Mucosa of rectum (tissue), 2 donors: ENCODE measurements at regions not wholly inside any gene's neighbourhood (a gene's known extent, or its start where the extent isn't known, plus 50 kb on each side); places are given as distances from the start of the nearest gene placed in this dataset.
"Not testable (repeated sequence)": the region's sequence is repeated elsewhere in the genome, so short reads cannot be mapped to it uniquely, and the experiment has no call there.

Experiments
- H3K27ac ChIP-seq, 2 donors: one replicate each; pipeline ENCODE4 v1.7.0; 2013; ENCODE audit warnings: inconsistent platforms in 2 of 2, low read depth in 2 of 2, low read length in 2 of 2
- H3K27me3 ChIP-seq, 2 donors: one replicate each; pipeline ENCODE4 v1.7.0; 2013; ENCODE audit warnings: low read length in 2 of 2; ENCODE audit not compliant: control insufficient read depth in 2 of 2, insufficient read depth in 2 of 2
- H3K36me3 ChIP-seq, 2 donors: one replicate each; pipeline ENCODE4 v1.7.0; 2013; ENCODE audit warnings: low read length in 2 of 2; ENCODE audit not compliant: control insufficient read depth in 2 of 2, insufficient read depth in 2 of 2
- H3K4me1 ChIP-seq, 2 donors: one replicate each; pipeline ENCODE4 v1.7.0; 2013; ENCODE audit warnings: low read length in 2 of 2, mild to moderate bottlenecking in 1 of 2; ENCODE audit not compliant: control insufficient read depth in 2 of 2, insufficient read depth in 2 of 2
- H3K4me3 ChIP-seq, 2 donors: one replicate each; pipeline ENCODE4 v1.7.0; 2013; ENCODE audit warnings: low read length in 2 of 2
- H3K9ac ChIP-seq, 2 donors: one replicate each; pipeline ENCODE4 v1.7.0; 2013; ENCODE audit warnings: low read length in 2 of 2, low read depth in 1 of 2, mild to moderate bottlenecking in 1 of 2
- H3K9me3 ChIP-seq, 2 donors: one replicate each; pipeline ENCODE4 v1.7.0; 2013; ENCODE audit warnings: low read length in 2 of 2; ENCODE audit not compliant: control insufficient read depth in 2 of 2
- donor health status: healthy.
- donor health status: Normal muscosa, but diverticular disease.

DNA sequence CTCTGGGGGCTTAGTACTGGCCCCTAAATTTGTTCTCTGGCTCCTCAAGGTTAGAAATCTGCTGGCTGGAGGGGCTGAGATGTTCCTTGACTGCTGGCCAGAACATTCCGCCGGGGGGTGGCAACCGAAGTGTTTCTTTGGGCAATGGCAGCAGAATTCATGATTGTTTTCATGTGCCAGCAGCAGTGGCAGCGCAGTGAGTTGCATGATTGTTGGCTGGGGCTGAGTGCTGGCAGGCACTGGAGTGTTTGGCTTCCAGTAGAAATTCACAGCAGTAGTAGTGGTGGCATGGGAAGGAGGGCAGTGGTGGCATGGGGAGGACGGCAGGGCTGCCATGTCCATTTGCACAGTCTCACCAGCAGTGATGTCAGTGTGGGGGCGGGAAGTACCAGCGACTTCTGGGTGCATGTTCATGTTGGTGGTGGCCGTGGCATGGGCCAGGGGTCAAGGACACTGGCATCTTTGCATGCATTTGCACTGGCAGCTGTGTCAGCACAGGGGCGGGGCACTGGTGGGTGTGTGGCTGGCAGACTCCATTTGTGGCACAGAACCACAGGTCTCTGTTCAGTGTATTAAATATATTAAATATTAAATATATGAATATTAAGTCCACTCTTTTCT, 130.6 kb upstream of the CDH7 start:
- Histone ChIP-seq H3K4me1 (no peaks in the 10 kb centered on the region), H3K9ac (no peak overlapping the region), H3K9me3 (no peaks in the 10 kb centered on the region), H3K27ac (no peak overlapping the region), H3K27me3 (no peaks in the 10 kb centered on the region), H3K4me3 (no peak overlapping the region), H3K36me3 (no peaks in the 10 kb centered on the region)

GRCh38 chr18:65610939-65611338, 139.9 kb upstream of the CDH7 start:
- no peak overlapping the region for H3K27ac ChIP-seq
- no peaks in the 10 kb centered on the region for H3K4me1 ChIP-seq
- H3K27me3 ChIP-seq, result no peaks in the 10 kb centered on the region
- H3K9me3 ChIP-seq, result no peaks in the 10 kb centered on the region
- H3K9ac ChIP-seq, result no peak overlapping the region
- no peak overlapping the region for H3K4me3 ChIP-seq
- H3K36me3 ChIP-seq, result no peaks in the 10 kb centered on the region

DNA sequence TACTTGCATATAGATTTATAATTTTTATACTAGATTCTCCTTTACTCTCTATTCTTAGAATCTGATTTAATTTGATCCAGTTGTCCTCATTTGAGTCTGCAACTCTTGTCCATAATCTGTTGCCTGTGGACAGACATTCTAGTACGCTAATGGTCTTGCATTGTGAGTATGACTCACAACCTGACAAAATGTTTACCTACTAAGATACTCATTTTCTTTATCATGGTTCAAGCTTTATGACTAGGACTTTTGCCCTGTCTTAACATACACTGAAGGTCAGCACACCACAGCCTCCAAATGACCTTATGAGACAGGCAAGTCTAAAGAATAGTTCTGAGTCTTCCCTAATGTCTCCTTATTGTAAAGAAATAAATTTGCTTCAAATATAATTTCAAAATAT, 142.3 kb upstream of the CDH7 start:
- Histone ChIP-seq H3K9ac (no peak overlapping the region), H3K27ac (no peak overlapping the region), H3K36me3 (no peaks in the 10 kb centered on the region), H3K9me3 (no peaks in the 10 kb centered on the region), H3K27me3 (no peaks in the 10 kb centered on the region), H3K4me1 (no peaks in the 10 kb centered on the region), H3K4me3 (no peak overlapping the region)

DNA sequence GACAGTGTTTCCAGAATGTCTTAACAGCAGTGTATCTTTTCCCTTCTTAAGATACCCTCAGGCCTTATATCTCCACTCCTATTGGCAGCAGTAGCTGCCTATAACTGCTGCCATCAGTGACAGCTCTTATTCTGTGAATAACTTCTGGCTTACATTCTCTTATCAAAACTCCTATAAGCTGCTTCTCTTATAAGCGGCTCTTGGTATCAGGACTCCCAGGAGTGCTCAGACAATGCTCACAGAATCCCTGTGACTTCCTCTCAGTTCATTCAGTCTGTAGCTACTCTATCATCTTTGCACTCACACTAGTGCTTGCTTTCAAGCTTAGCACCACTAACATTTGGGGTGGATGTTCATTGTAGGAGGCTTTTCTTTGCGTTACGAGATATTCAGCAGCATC, 143.7 kb upstream of the CDH7 start:
- no peaks in the 10 kb centered on the region for H3K9me3 ChIP-seq
- no peak overlapping the region for H3K27ac ChIP-seq
- H3K4me3 ChIP-seq, result no peak overlapping the region
- no peaks in the 10 kb centered on the region for H3K4me1 ChIP-seq
- no peaks in the 10 kb centered on the region for H3K27me3 ChIP-seq
- no peak overlapping the region for H3K9ac ChIP-seq
- H3K36me3 ChIP-seq, result no peaks in the 10 kb centered on the region

DNA sequence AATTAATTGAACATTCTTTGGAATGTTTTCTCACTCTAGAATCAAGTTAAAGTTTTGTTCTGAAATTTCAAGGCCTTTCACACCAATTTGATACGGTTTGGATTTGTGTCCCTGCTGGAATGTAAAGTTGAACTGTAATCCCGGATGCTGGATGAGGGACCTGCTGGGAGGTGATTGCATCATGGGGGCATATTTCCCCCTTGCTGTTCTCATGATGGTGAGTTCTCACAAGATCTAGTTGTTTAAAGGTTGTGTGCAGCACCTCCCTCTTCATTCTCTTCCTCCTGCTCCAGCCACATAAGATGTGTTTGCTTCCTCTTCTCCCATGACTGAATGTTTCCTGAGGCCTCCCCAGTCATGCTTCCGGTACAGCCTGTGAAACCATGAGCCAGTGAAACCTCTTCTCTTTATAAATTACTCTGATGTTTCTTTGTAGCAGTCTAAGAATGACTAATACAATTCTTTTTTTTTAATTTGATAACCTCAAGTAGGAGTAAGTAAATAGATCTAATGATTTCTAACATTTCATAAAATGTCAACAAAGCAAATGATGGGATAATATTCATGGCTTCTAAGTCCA, 144.2 kb upstream of the CDH7 start:
- no peaks in the 10 kb centered on the region for H3K27me3 ChIP-seq
- no peak overlapping the region for H3K4me3 ChIP-seq
- no peaks in the 10 kb centered on the region for H3K36me3 ChIP-seq
- H3K9ac ChIP-seq, result no peak overlapping the region
- H3K4me1 ChIP-seq, result no peaks in the 10 kb centered on the region
- H3K27ac ChIP-seq, result no peak overlapping the region
- H3K9me3 ChIP-seq, result no peaks in the 10 kb centered on the region

- not testable (repeated sequence) for H3K36me3 ChIP-seq, H3K27ac ChIP-seq, H3K9me3 ChIP-seq, H3K4me1 ChIP-seq, H3K9ac ChIP-seq, H3K27me3 ChIP-seq, H3K4me3 ChIP-seq
These were observed 145.5 kb upstream of the CDH7 start for GRCh38 chr18:65605352-65605751.

DNA sequence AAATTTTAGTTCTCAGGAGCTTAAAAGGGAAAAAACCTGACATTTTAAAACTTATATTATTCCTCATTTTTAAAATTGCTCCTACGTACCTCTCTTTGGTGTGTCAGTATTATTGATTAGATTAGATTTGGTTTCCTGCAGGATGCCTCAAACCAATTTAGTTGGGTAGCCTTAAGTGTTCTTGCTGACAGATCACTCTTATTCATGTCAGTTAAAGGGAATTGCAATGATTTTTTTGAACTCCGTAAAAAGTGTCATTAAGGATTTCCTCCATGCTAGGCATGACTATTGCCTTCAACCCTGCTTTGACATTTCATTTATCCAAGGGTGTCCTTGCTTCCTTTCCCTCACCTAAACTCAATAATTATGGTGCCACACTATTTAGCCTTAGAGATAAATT, 149.0 kb upstream of the CDH7 start:
- Histone ChIP-seq H3K36me3 (no peaks in the 10 kb centered on the region), H3K27me3 (no peaks in the 10 kb centered on the region), H3K4me3 (no peak overlapping the region), H3K27ac (no peak overlapping the region), H3K4me1 (no peaks in the 10 kb centered on the region), H3K9ac (no peak overlapping the region), H3K9me3 (no peaks in the 10 kb centered on the region)

DNA sequence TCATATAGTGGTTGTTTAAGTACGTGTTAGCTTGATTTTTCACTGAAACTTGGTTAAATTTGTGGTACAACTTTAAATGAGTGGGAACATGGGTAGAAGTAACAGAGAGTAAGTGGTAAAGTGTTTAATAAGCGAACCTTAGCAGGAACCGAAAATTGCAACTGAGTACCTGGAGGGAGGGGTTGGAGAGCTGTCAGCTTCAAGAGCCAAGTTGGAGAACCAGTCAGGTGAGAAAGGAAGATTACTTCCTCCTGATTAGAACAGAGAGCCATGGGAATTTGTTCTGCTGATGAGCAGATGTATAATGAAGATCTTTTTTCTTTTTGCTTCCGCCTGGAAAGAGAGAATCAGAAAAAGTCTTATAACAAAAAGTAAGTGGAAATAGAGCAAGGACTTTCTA, 158.4 kb upstream of the CDH7 start:
- Histone ChIP-seq H3K27ac (no peak overlapping the region), H3K9ac (no peak overlapping the region), H3K4me1 (no peaks in the 10 kb centered on the region), H3K27me3 (no peaks in the 10 kb centered on the region), H3K4me3 (no peak overlapping the region), H3K9me3 (no peaks in the 10 kb centered on the region), H3K36me3 (no peaks in the 10 kb centered on the region)

GRCh38 chr18:65587491-65587890, 163.3 kb upstream of the CDH7 start:
- no peaks in the 10 kb centered on the region for H3K36me3 ChIP-seq
- no peak overlapping the region for H3K27ac ChIP-seq
- no peak overlapping the region for H3K4me3 ChIP-seq
- H3K9me3 ChIP-seq, result no peaks in the 10 kb centered on the region
- no peak overlapping the region for H3K9ac ChIP-seq
- H3K27me3 ChIP-seq, result no peaks in the 10 kb centered on the region
- H3K4me1 ChIP-seq, result no peaks in the 10 kb centered on the region

DNA sequence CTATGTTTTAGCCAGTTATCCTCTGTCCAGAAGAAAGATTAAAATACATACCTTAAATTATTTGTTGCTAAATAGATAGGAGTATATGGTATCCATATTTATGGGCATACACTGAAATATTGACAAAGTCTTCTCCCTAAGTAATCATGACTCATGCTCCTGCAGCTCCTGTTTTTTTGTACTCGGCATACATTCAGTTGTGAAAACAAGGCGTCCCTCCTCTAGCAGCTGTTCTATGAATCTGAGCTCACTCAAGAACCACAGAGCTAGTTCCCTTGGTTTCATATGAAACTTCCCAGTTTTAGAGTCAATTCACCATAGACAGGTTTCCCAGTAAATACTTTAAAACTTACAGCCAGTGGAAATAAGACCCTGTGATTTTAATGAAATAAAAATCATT, 168.7 kb upstream of the CDH7 start:
- H3K4me1 ChIP-seq, result not testable (repeated sequence)

GRCh38 chr18:65568866-65569265, 181.9 kb upstream of the CDH7 start:
- H3K9me3 ChIP-seq, result no peaks in the 10 kb centered on the region
- H3K27me3 ChIP-seq, result no peaks in the 10 kb centered on the region
- no peaks in the 10 kb centered on the region for H3K36me3 ChIP-seq
- no peak overlapping the region for H3K27ac ChIP-seq
- H3K9ac ChIP-seq, result no peak overlapping the region
- H3K4me3 ChIP-seq, result no peak overlapping the region
- no peaks in the 10 kb centered on the region for H3K4me1 ChIP-seq

More for the DNA sequence above, 168.7 kb upstream of the CDH7 start:
- H3K9me3 ChIP-seq, H3K27ac ChIP-seq, H3K4me3 ChIP-seq, H3K9ac ChIP-seq, H3K27me3 ChIP-seq, H3K36me3 ChIP-seq: not testable (repeated sequence)
